ENCODE measurements at regions not wholly inside any gene's neighbourhood (a gene's known extent, or its start where the extent isn't known, plus 50 kb on each side); places are given as distances from the start of the nearest gene placed in this dataset.

DNA sequence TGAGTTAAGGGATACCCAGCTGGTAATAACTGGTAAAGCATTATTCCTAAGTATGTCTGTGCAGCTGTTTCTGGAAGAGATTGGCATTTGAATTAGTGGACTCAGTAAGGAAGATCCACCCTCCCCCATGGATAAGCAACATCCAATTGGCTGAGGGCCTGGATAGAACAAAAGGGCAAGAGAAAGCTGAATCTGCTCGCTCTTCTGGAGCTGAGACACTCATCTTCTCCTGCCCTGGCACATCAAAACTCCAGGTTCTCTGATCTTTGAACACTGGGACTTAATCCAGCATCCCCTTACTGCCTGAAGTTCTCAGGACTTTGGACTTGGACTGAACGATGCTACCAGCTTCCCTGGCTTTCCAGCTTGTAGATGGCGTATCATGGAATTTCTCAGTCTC is 63.1 kb upstream of the CNOT2 start:
- TF ChIP-seq RAD21 (IDR thresholded peaks at IDR 0.05; ENCODE audit: low read length) (no peak), EZH2phosphoT487 (IDR thresholded peaks at IDR 0.05; ENCODE audit: borderline replicate concordance, low read depth) (no peak), EP300 (IDR thresholded peaks at IDR 0.05; ENCODE audit: borderline replicate concordance in 1 of 2, low read depth in 1 of 2, low read length in 1 of 2) (no peak)
- TF ChIP-seq, protein P1, sequence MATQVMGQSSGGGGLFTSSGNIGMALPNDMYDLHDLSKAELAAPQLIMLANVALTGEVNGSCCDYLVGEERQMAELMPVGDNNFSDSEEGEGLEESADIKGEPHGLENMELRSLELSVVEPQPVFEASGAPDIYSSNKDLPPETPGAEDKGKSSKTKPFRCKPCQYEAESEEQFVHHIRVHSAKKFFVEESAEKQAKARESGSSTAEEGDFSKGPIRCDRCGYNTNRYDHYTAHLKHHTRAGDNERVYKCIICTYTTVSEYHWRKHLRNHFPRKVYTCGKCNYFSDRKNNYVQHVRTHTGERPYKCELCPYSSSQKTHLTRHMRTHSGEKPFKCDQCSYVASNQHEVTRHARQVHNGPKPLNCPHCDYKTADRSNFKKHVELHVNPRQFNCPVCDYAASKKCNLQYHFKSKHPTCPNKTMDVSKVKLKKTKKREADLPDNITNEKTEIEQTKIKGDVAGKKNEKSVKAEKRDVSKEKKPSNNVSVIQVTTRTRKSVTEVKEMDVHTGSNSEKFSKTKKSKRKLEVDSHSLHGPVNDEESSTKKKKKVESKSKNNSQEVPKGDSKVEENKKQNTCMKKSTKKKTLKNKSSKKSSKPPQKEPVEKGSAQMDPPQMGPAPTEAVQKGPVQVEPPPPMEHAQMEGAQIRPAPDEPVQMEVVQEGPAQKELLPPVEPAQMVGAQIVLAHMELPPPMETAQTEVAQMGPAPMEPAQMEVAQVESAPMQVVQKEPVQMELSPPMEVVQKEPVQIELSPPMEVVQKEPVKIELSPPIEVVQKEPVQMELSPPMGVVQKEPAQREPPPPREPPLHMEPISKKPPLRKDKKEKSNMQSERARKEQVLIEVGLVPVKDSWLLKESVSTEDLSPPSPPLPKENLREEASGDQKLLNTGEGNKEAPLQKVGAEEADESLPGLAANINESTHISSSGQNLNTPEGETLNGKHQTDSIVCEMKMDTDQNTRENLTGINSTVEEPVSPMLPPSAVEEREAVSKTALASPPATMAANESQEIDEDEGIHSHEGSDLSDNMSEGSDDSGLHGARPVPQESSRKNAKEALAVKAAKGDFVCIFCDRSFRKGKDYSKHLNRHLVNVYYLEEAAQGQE (IDR thresholded peaks at IDR 0.05; ENCODE audit: low read depth, low read length) = no peak
- TF ChIP-seq, protein P2, sequence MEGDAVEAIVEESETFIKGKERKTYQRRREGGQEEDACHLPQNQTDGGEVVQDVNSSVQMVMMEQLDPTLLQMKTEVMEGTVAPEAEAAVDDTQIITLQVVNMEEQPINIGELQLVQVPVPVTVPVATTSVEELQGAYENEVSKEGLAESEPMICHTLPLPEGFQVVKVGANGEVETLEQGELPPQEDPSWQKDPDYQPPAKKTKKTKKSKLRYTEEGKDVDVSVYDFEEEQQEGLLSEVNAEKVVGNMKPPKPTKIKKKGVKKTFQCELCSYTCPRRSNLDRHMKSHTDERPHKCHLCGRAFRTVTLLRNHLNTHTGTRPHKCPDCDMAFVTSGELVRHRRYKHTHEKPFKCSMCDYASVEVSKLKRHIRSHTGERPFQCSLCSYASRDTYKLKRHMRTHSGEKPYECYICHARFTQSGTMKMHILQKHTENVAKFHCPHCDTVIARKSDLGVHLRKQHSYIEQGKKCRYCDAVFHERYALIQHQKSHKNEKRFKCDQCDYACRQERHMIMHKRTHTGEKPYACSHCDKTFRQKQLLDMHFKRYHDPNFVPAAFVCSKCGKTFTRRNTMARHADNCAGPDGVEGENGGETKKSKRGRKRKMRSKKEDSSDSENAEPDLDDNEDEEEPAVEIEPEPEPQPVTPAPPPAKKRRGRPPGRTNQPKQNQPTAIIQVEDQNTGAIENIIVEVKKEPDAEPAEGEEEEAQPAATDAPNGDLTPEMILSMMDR (IDR thresholded peaks at IDR 0.05) = no peak
- TF ChIP-seq, protein P3, sequence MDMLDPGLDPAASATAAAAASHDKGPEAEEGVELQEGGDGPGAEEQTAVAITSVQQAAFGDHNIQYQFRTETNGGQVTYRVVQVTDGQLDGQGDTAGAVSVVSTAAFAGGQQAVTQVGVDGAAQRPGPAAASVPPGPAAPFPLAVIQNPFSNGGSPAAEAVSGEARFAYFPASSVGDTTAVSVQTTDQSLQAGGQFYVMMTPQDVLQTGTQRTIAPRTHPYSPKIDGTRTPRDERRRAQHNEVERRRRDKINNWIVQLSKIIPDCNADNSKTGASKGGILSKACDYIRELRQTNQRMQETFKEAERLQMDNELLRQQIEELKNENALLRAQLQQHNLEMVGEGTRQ (IDR thresholded peaks at IDR 0.05; ENCODE audit: borderline replicate concordance, low read depth, low read length) = no peak
